GM21526 (cell line): ENCODE measurements at regions not wholly inside any gene's neighbourhood (a gene's known extent, or its start where the extent isn't known, plus 50 kb on each side); places are given as distances from the start of the nearest gene placed in this dataset.
"Not testable (repeated sequence)": the region's sequence is repeated elsewhere in the genome, so short reads cannot be mapped to it uniquely, and the experiment has no call there.

Source experiments
- ATAC-seq: cut with Tn5 transposase; IDR thresholded peaks from one replicate; pipeline ENCODE4 v1.9.1; 2021; ENCODE audit warnings: moderate library complexity; ENCODE audit not compliant: unreplicated experiment, low FRiP score

GRCh38 chr3:194262925-194263305, 88.2 kb downstream of the CPN2 start:
- ATAC-seq, result no peak

- ATAC-seq, result not testable (repeated sequence)
These were observed 86.3 kb downstream of the CPN2 start for GRCh38 chr3:194264631-194265504.

GRCh38 chr3:194265505-194265892, 85.6 kb downstream of the CPN2 start:
- no peak for ATAC-seq

- no peak for ATAC-seq
These were observed 84.8 kb downstream of the CPN2 start for GRCh38 chr3:194265996-194266964.

GRCh38 chr3:194267744-194268653, 83.1 kb downstream of the CPN2 start:
- no peak for ATAC-seq

GRCh38 chr3:194268654-194269512, 82.2 kb downstream of the CPN2 start:
- ATAC-seq, result no peak

GRCh38 chr3:194269610-194270145, 81.5 kb downstream of the CPN2 start:
- no peak for ATAC-seq

- ATAC-seq, result no peak
These were observed 80.3 kb downstream of the CPN2 start for GRCh38 chr3:194270627-194271459.

- no peak for ATAC-seq
These were observed 79.6 kb downstream of the CPN2 start for GRCh38 chr3:194271460-194272035.

GRCh38 chr3:194272221-194272620, 78.9 kb downstream of the CPN2 start:
- no peak for ATAC-seq

GRCh38 chr3:194272861-194273742, 78.0 kb downstream of the CPN2 start:
- ATAC-seq, result no peak

- no peak for ATAC-seq
These were observed 77.3 kb downstream of the CPN2 start for GRCh38 chr3:194273743-194274310.

GRCh38 chr3:194274424-194275085, 76.6 kb downstream of the CPN2 start:
- no peak for ATAC-seq

- no peak for ATAC-seq
These were observed 75.8 kb downstream of the CPN2 start for GRCh38 chr3:194275291-194275690.

GRCh38 chr3:194275721-194276120, 75.4 kb downstream of the CPN2 start:
- ATAC-seq, result no peak

GRCh38 chr3:194276768-194277103, 74.4 kb downstream of the CPN2 start:
- no peak for ATAC-seq
